ENCODE measurements at regions not wholly inside any gene's neighbourhood (a gene's known extent, or its start where the extent isn't known, plus 50 kb on each side); places are given as distances from the start of the nearest gene placed in this dataset.

DNA sequence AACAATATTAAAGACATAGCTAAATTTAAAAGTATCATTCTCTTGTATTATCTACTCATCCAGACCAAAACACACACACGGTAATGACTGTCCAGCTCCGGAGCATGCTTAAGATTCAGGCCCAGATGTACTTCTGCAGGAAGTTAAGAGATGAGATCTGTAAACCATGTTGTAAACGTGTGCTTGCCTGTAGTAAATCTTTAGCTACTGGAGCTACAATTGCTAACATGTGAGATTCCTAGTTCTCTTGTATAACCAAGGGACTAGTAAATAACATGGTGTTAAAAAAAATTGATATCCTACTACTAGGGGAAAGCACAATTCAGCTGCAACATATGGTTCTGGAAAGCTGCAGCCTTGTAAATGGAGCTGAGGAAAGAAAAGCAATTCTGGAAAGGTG lies 651.7 kb upstream of the CCDC54 start:
- no peak overlapping the region for H3K4me3 Mint-ChIP-seq
- CTCF ChIA-PET = interaction anchor here (0.9 kb wide), 1 partner anchor 340 kb away, joined by 3 read pairs; no protein-coding TSS in a partner anchor
- H3K27ac Mint-ChIP-seq = no peak overlapping the region
- H3K27me3 Mint-ChIP-seq (ENCODE audit: low read depth) = peaks cover 6% of the 10 kb centered on the region
- no peaks in the 10 kb centered on the region for H3K9me3 Mint-ChIP-seq
- no peaks in the 10 kb centered on the region for H3K36me3 Mint-ChIP-seq (ENCODE audit: low read depth)
- no peak for DNase-seq
- intact Hi-C loops (cut with micrococcal nuclease) = no loop called here
- no peaks in the 10 kb centered on the region for H3K4me1 Mint-ChIP-seq (ENCODE audit: low read depth)

- Mint-ChIP-seq H3K27ac (no peak overlapping the region), H3K36me3 (ENCODE audit: low read depth) (no peaks in the 10 kb centered on the region), H3K4me3 (no peak overlapping the region), H3K4me1 (ENCODE audit: low read depth) (no peaks in the 10 kb centered on the region), H3K9me3 (no peaks in the 10 kb centered on the region), H3K27me3 (ENCODE audit: low read depth) (peaks cover 6% of the 10 kb centered on the region)
- no peak for DNase-seq
- CTCF ChIA-PET = no interaction called here
- intact Hi-C loops (cut with micrococcal nuclease) = no loop called here
These were observed 648.7 kb upstream of the CCDC54 start for GRCh38 chr3:106728315-106729098.

- H3K36me3 Mint-ChIP-seq (ENCODE audit: low read depth) = no peaks in the 10 kb centered on the region
- no peak for DNase-seq
- H3K9me3 Mint-ChIP-seq = no peaks in the 10 kb centered on the region
- CTCF ChIA-PET = no interaction called here
- intact Hi-C loops (cut with micrococcal nuclease) = no loop called here
- H3K4me3 Mint-ChIP-seq = no peak overlapping the region
- peaks cover 3% of the 10 kb centered on the region for H3K27me3 Mint-ChIP-seq (ENCODE audit: low read depth)
- no peak overlapping the region for H3K27ac Mint-ChIP-seq
- no peaks in the 10 kb centered on the region for H3K4me1 Mint-ChIP-seq (ENCODE audit: low read depth)
These were observed 647.8 kb upstream of the CCDC54 start for GRCh38 chr3:106729481-106729880.

DNA sequence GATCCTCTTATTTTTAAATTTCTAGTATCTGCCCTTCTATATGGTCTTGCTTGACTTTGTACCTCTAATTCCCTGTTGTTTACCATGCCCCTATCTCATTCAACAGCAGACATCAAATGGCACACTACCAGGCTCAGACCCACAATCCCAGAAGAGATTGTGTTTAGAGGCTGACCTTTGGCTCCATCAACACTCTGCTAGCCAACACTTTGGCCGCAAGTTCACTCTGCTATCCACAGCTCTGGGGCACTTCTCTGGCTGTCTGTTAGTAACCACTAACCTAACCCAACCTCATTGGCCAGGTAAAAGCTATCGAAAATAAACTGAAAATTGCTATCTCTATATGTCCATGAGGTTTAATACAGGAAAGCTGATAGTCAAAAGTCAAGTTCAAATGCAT lies 646.0 kb upstream of the CCDC54 start:
- Mint-ChIP-seq H3K27ac (no peak overlapping the region), H3K4me3 (no peak overlapping the region), H3K36me3 (ENCODE audit: low read depth) (no peaks in the 10 kb centered on the region), H3K4me1 (ENCODE audit: low read depth) (no peaks in the 10 kb centered on the region), H3K27me3 (ENCODE audit: low read depth) (peaks cover 3% of the 10 kb centered on the region), H3K9me3 (no peaks in the 10 kb centered on the region)
- DNase-seq = no peak
- CTCF ChIA-PET = no interaction called here
- intact Hi-C loops (cut with micrococcal nuclease) = no loop called here

DNA sequence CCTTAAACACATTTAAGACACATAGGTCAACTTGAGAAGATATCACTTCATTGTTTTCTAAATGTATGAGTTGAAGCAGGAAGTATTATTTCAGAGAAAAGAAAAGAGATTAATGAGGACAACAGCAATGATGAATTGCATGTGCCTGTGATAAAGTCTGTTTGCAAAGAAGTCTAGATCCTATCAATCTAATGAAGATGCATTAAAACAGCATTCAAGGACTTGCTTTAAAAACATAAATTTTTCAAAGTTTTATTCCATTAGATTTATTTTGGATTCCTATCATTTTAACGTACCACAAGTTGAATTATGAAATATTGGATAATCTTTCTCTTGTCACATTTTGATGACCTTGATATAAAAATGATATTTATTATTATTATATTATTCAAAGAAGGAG lies 642.5 kb upstream of the CCDC54 start:
- H3K36me3 Mint-ChIP-seq (ENCODE audit: low read depth) = no peaks in the 10 kb centered on the region
- no peak for DNase-seq
- H3K4me3 Mint-ChIP-seq = no peak overlapping the region
- H3K27ac Mint-ChIP-seq = no peak overlapping the region
- H3K9me3 Mint-ChIP-seq = no peaks in the 10 kb centered on the region
- CTCF ChIA-PET = no interaction called here
- H3K4me1 Mint-ChIP-seq (ENCODE audit: low read depth) = no peaks in the 10 kb centered on the region
- no peaks in the 10 kb centered on the region for H3K27me3 Mint-ChIP-seq (ENCODE audit: low read depth)
- intact Hi-C loops (cut with micrococcal nuclease) = no loop called here

DNA sequence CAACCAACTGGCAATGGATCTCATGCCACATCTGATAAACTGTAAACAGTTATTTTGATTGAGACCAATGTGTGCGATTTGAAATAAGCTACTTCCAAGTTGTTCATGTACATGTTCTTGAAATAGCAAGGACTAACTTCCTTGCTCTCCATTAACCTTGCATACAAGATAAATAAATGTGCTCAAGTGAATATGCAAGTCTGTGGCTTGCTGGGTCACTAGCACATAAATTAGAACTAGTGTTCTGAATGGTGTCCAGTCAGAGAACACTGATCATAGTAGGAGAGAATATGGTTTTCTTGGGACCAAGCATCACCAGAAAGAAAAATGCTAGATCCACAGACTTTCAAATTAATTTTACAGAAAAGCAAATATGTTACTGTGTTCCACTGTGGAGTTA lies 640.0 kb upstream of the CCDC54 start:
- Mint-ChIP-seq H3K27me3 (ENCODE audit: low read depth) (no peaks in the 10 kb centered on the region), H3K9me3 (no peaks in the 10 kb centered on the region), H3K4me3 (no peak overlapping the region), H3K27ac (no peak overlapping the region), H3K36me3 (ENCODE audit: low read depth) (no peaks in the 10 kb centered on the region), H3K4me1 (ENCODE audit: low read depth) (no peaks in the 10 kb centered on the region)
- no peak for DNase-seq
- CTCF ChIA-PET = no interaction called here
- intact Hi-C loops (cut with micrococcal nuclease) = no loop called here

GRCh38 chr3:106740116-106740515 lies 637.1 kb upstream of the CCDC54 start:
- CTCF ChIA-PET = no interaction called here
- intact Hi-C loops (cut with micrococcal nuclease) = no loop called here
- Mint-ChIP-seq H3K27me3 (ENCODE audit: low read depth) (no peaks in the 10 kb centered on the region), H3K9me3 (no peaks in the 10 kb centered on the region), H3K36me3 (ENCODE audit: low read depth) (no peaks in the 10 kb centered on the region), H3K4me1 (ENCODE audit: low read depth) (no peaks in the 10 kb centered on the region), H3K27ac (no peak overlapping the region), H3K4me3 (no peak overlapping the region)
- no peak for DNase-seq

DNA sequence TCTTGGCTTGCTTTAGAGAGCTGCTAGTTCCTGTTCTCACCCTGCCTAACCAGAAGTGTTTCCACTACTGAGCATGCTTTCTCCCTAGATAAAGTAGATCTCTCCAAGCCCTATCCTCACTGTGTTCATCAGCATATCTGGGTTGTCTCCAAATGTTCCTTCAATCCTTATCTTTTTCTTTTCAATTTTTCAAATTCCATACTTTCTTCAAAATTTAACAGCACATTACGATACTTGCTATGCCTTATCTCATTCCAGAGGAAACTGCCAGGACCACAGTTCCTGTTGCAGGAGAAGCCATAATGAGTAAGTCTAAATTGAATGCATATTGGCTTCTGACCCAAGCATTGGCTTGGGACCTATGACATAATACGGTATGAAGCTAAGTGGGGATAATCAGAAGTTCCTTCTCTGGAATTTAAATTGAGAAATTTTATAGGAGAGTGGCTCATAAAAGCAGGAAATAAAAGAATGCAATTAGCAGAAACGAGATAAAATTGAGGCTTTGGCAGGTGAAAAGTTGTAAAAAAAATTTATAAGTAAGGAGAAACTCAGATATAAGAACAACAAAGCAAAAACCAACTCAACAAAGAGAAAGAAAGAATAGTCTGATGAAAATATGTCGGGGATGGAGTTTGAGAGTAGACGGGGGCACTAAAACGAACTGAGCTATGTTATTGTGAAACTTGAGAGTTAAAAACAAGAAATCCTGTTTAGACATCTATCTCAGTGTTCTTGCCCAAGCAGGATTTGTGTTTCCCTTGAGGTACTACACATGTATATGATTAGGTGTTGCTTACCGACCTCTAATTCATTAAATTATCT lies 631.7 kb upstream of the CCDC54 start:
- CTCF ChIA-PET = interaction anchor here (1.3 kb wide), 1 partner anchor 25 kb away, joined by 3 read pairs; no protein-coding TSS in a partner anchor
- DNase-seq = no peak
- H3K27ac Mint-ChIP-seq = no peak overlapping the region
- no peak overlapping the region for H3K4me3 Mint-ChIP-seq
- H3K4me1 Mint-ChIP-seq (ENCODE audit: low read depth) = no peaks in the 10 kb centered on the region
- H3K27me3 Mint-ChIP-seq (ENCODE audit: low read depth) = no peaks in the 10 kb centered on the region
- no peaks in the 10 kb centered on the region for H3K36me3 Mint-ChIP-seq (ENCODE audit: low read depth)
- H3K9me3 Mint-ChIP-seq = no peaks in the 10 kb centered on the region
- intact Hi-C loops (cut with micrococcal nuclease) = no loop called here

- CTCF ChIA-PET = interaction anchor here (1.3 kb wide), 1 partner anchor 24 kb away, joined by 3 read pairs; no protein-coding TSS in a partner anchor
- Mint-ChIP-seq H3K27me3 (ENCODE audit: low read depth) (no peaks in the 10 kb centered on the region), H3K36me3 (ENCODE audit: low read depth) (no peaks in the 10 kb centered on the region), H3K4me3 (no peak overlapping the region), H3K4me1 (ENCODE audit: low read depth) (no peaks in the 10 kb centered on the region), H3K27ac (no peak overlapping the region), H3K9me3 (no peaks in the 10 kb centered on the region)
- intact Hi-C loops (cut with micrococcal nuclease) = no loop called here
- no peak for DNase-seq
These were observed 631.0 kb upstream of the CCDC54 start for GRCh38 chr3:106746286-106746685.

DNA sequence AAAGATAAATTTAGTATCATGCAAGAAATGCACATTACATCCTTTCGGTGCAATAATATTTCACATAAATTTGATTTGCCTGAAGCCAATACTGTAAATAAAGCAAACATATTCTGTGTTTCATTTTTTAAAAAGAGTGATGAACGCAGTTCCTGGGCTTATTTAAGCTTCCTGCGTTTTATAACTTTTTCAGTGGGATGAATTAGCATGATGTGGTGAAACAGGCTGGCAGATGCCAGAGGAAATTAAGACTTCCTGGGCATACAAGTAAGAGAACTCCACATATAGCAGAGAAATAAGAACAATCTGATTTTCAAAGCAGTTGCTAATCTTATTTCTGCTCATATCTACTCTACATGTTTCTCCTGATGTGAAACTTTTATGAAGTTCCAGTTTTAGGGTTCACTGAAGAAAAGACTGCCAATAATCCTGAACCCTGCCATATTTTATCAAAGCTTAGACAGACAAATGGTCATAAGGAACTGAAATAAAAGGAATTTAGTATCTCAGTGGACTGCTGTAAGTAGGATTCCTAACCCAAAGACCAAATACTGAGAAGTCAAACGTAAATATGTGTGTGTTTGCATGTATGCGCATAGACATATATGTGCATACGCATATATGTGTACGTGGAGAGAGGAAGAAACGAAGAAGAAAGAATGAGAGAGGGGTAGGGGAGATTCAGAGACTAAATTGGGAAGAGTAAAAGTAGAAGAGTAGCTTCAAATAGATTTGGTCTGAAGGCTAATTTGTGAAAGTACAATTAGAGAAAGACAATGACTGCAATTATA lies 628.6 kb upstream of the CCDC54 start:
- H3K27ac Mint-ChIP-seq = no peak overlapping the region
- no peak overlapping the region for H3K4me3 Mint-ChIP-seq
- H3K4me1 Mint-ChIP-seq (ENCODE audit: low read depth) = no peaks in the 10 kb centered on the region
- CTCF ChIA-PET = no interaction called here
- H3K36me3 Mint-ChIP-seq (ENCODE audit: low read depth) = no peaks in the 10 kb centered on the region
- intact Hi-C loops (cut with micrococcal nuclease) = no loop called here
- H3K9me3 Mint-ChIP-seq = no peaks in the 10 kb centered on the region
- no peaks in the 10 kb centered on the region for H3K27me3 Mint-ChIP-seq (ENCODE audit: low read depth)
- no peak for DNase-seq

- Mint-ChIP-seq H3K36me3 (ENCODE audit: low read depth) (no peaks in the 10 kb centered on the region), H3K4me1 (ENCODE audit: low read depth) (no peaks in the 10 kb centered on the region), H3K27ac (no peak overlapping the region), H3K27me3 (ENCODE audit: low read depth) (no peaks in the 10 kb centered on the region), H3K4me3 (no peak overlapping the region), H3K9me3 (peaks cover 7% of the 10 kb centered on the region)
- CTCF ChIA-PET = no interaction called here
- intact Hi-C loops (cut with micrococcal nuclease) = no loop called here
- no peak for DNase-seq
These were observed 627.1 kb upstream of the CCDC54 start for GRCh38 chr3:106750092-106750491.

GRCh38 chr3:106755336-106755735 lies 621.9 kb upstream of the CCDC54 start:
- CTCF ChIA-PET = no interaction called here

More at GRCh38 chr3:106755336-106755735, 621.9 kb upstream of the CCDC54 start:
- Mint-ChIP-seq H3K4me1 (ENCODE audit: low read depth) (no peaks in the 10 kb centered on the region), H3K9me3 (peaks cover 10% of the 10 kb centered on the region), H3K36me3 (ENCODE audit: low read depth) (no peaks in the 10 kb centered on the region), H3K4me3 (no peak overlapping the region), H3K27ac (no peak overlapping the region), H3K27me3 (ENCODE audit: low read depth) (no peaks in the 10 kb centered on the region)
- no peak for DNase-seq
- intact Hi-C loops (cut with micrococcal nuclease) = no loop called here
